Fibroblast of mammary gland (primary cell): ENCODE measurements at regions not wholly inside any gene's neighbourhood (a gene's known extent, or its start where the extent isn't known, plus 50 kb on each side); places are given as distances from the start of the nearest gene placed in this dataset.

ENCODE experiments used
- DNase-seq: peaks from one replicate; pipeline ENCODE4 v3.0.0-alpha.2; 2010; ENCODE audit warnings: low read depth
- H3K4me3 ChIP-seq: 2 replicates; pipeline ENCODE4 v1.5.1; 2011; ENCODE audit warnings: low read depth, mild to moderate bottlenecking, low read length, moderate library complexity; ENCODE audit not compliant: control insufficient read depth
- CTCF ChIP-seq: conservative IDR thresholded peaks from 2 replicates; pipeline ENCODE4 v1.5.1; 2011; ENCODE audit warnings: low read depth, low read length, inconsistent platforms; ENCODE audit not compliant: control insufficient read depth, insufficient read depth

- TF ChIP-seq CTCF, result no peak
- no peak for DNase-seq
Measured at GRCh38 chr4:83712890-83713289, 177.0 kb downstream of the GPAT3 start.

GRCh38 chr4:83709627-83710026 lies 173.7 kb downstream of the GPAT3 start:
- no peak for DNase-seq
- H3K4me3 ChIP-seq, result no peak overlapping the region
- no peak for TF ChIP-seq CTCF

More at GRCh38 chr4:83712890-83713289, 177.0 kb downstream of the GPAT3 start:
- no peak overlapping the region for H3K4me3 ChIP-seq

- DNase-seq, result no peak
- no peak overlapping the region for H3K4me3 ChIP-seq
- TF ChIP-seq CTCF, result no peak
Measured at GRCh38 chr4:83708500-83709175, 172.7 kb downstream of the GPAT3 start.

GRCh38 chr4:83704786-83705185 lies 168.9 kb downstream of the GPAT3 start:
- no peak for TF ChIP-seq CTCF
- no peak for DNase-seq
- H3K4me3 ChIP-seq, result no peak overlapping the region

- no peak for TF ChIP-seq CTCF
- no peak for DNase-seq
Measured at GRCh38 chr4:83703752-83704151, 167.8 kb downstream of the GPAT3 start.

GRCh38 chr4:83701041-83701440 lies 165.1 kb downstream of the GPAT3 start:
- no peak for DNase-seq
- TF ChIP-seq CTCF, result no peak
- no peak overlapping the region for H3K4me3 ChIP-seq

More at GRCh38 chr4:83703752-83704151, 167.8 kb downstream of the GPAT3 start:
- H3K4me3 ChIP-seq, result no peak overlapping the region
